Heart right ventricle (tissue), 16 donors: ENCODE measurements at regions not wholly inside any gene's neighbourhood (a gene's known extent, or its start where the extent isn't known, plus 50 kb on each side); places are given as distances from the start of the nearest gene placed in this dataset.
"Not testable (repeated sequence)": the region's sequence is repeated elsewhere in the genome, so short reads cannot be mapped to it uniquely, and the experiment has no call there.

Experiments
- ATAC-seq, 8 donors: fragments of 200-7000 bp; cut with Tn5 transposase; one replicate each; pipeline ENCODE4 v1.9.1; 2020; ENCODE audit warnings: mild to moderate bottlenecking in 8 of 8, moderate library complexity in 8 of 8, moderate number of reproducible peaks in 1 of 8
- DNase-seq, 2 donors: peaks; one replicate each; pipeline ENCODE4 v3.0.0-alpha.2; 2020
- H3K27ac ChIP-seq, 10 donors: fragments of 200-600 bp; sonication (generic) in 2 of 10; one replicate each; pipeline versions ENCODE4 v1.5.0 to v1.8.0; 2020 to 2022; ENCODE audit warnings: mild to moderate bottlenecking in 3 of 10
- H3K27me3 ChIP-seq, 7 donors: fragments of 200-600 bp; one replicate each; pipeline ENCODE4 v1.8.0; 2021 to 2022; ENCODE audit warnings: mild to moderate bottlenecking in 2 of 7
- H3K36me3 ChIP-seq, 9 donors: fragments of 200-600 bp; sonication (generic) in 1 of 9; one replicate each; pipeline versions ENCODE4 v1.5.0 to v1.8.0; 2020 to 2022; ENCODE audit warnings: mild to moderate bottlenecking in 2 of 9
- H3K4me1 ChIP-seq, 9 donors: fragments of 200-600 bp; sonication (generic) in 1 of 9; one replicate each; pipeline versions ENCODE4 v1.5.0 to v1.8.0; 2020 to 2022; ENCODE audit warnings: mild to moderate bottlenecking in 4 of 9
- H3K4me3 ChIP-seq, 10 donors: fragments of 200-600 bp; sonication (generic) in 2 of 10; one replicate each; pipeline versions ENCODE4 v1.5.0 to v1.8.0; 2020 to 2022; ENCODE audit warnings: mild to moderate bottlenecking in 7 of 10, moderate library complexity in 2 of 10
- H3K9me3 ChIP-seq, 11 donors: fragments of 200-600 bp in 10 of 11; sonication (generic) in 2 of 11; one replicate each; pipeline versions ENCODE4 v1.5.0 to v1.8.0; 2013 to 2022; ENCODE audit warnings: mild to moderate bottlenecking in 2 of 11, control low read depth in 1 of 11, moderate library complexity in 1 of 11
- CTCF ChIP-seq, 9 donors: fragments of 200-600 bp; sonication (generic) in 2 of 9; IDR thresholded peaks; one replicate each; pipeline versions ENCODE4 v1.5.0 to v1.8.0; 2021 to 2022; ENCODE audit warnings: antibody characterized with exemption in 9 of 9, mild to moderate bottlenecking in 5 of 9, moderate library complexity in 1 of 9
- WGBS, 2 donors: extraction: QIAGEN DNeasy Blood & Tissue Kit; methylation state at CpG; one replicate each; pipeline ENCODE4 v1.1.7; 2013; ENCODE audit warnings: inconsistent platforms in 1 of 2; 5-methylcytosine and 5-hydroxymethylcytosine counted together
- intact Hi-C, 10 donors: fragments of 100-400 bp; cut with DNase I; formaldehyde crosslinking; loops; one replicate each; pipeline versions ENCODE4 v1.11.1 to v1.14.2; 2022
- donor health status: Arrhythmogenic right ventricular cardiomyopathy.
- donor health status: ischemic (EF 13 %, LVEDD 7.1; RV severe dilation, severe dysfunction).
- donor health status: healthy with polysubstance abuse.
- donor health status: DM: no; HTN: yes; CAD: no.
- donor health status: DM: no; HTN: no; CAD: no.
- donor health status: ischemic (EF 25% LVEDD 6.9; RV normal size, moderate dysfunction).
- donor health status: ischemic (EF 25% LVEDD 5.7; RV mildly dilated, moderate dysfunction).
- donor health status: healthy.
- donor health status: DM: yes; HTN: yes; CAD: no.
- donor health status: Ischemic cardiomyopathy.
- donor health status: ischemic (EF 35%, LVEDD 5.7; RV mildly dilated, moderate dysfunction).
- donor health status: nonischemic (EF 11% LVEDD 7.7; RV severe dilation, severe dysfunction).
- donor health status: DM: yes; HTN: yes; CAD: no.
- donor health status: PGD.
- donor health status: ischemic (EF 29% LVEDD 5.4; RV normal size, mild dysfunction).
- donor health status: nonischemic (EF 23%, LVEDD 6.1; RV moderate dilation, normal function).

DNA sequence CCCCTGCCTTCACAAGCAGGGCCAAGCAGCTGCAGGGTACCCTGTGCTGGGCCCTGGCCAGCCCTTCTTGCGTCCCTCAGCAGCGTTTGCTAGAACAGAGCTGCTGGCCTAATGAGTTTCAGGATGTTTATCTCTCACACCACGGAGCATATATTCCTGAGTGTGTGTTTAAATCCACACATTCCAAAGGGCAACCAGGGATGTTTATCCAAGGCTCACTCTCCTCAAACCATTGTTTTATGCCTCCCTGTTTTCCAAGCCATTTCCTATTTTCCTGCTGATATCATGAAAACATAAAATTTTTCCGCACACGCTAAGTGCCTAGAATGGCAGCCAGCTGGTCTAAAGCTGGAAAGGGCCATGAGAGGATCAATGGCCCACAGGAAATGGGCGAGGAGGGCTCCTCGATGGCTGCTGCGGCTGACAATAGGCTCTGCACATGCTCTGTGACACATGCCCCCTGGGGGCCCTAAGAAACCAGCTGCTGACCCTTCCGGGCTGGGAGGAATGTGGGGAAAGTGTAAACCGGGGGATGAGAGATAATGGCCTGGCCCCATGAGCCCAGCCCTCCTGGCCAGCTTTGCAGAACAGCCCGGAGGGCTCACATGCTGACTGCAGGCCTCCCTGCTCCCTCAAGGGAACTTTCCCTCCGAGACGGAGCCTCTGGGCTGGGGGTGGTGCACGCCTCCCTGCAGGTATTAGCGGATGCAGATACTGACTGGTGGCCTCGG lies 194.0 kb downstream of the NDUFA10 start:
- no peak overlapping the region for H3K4me3 ChIP-seq
- peak in 5 of 8 donors; percentile 10 to 51 (median 41) for ATAC-seq
- TF ChIP-seq CTCF (IDR thresholded peaks at IDR 0.05) = no peak
- peaks cover 0 to 15% (median 0%) of the 10 kb centered on the region in 7 donors for H3K27me3 ChIP-seq
- no peak overlapping the region for H3K27ac ChIP-seq
- no peak for DNase-seq
- WGBS, 2 donors = 34% methylated on average over 16 of the region's 16 CpGs
- H3K36me3 ChIP-seq = no peaks in the 10 kb centered on the region
- intact Hi-C loops = no loop called here
- H3K9me3 ChIP-seq = peaks cover 0 to 2% (median 0%) of the 10 kb centered on the region in 11 donors
- H3K4me1 ChIP-seq = peaks cover 0 to 21% (median 5%) of the 10 kb centered on the region in 9 donors

GRCh38 chr2:239830121-239831000 lies 194.8 kb downstream of the NDUFA10 start:
- ATAC-seq = peak in 3 of 8 donors; percentile 30 to 67 (median 33)
- no peak for DNase-seq
- Histone ChIP-seq H3K9me3 (no peaks in the 10 kb centered on the region), H3K4me1 (peaks cover 0 to 21% (median 5%) of the 10 kb centered on the region in 9 donors), H3K27ac (no peak overlapping the region), H3K36me3 (no peaks in the 10 kb centered on the region), H3K27me3 (peaks cover 0 to 20% (median 3%) of the 10 kb centered on the region in 7 donors), H3K4me3 (no peak overlapping the region)
- WGBS, 2 donors = 73 to 78% methylated on average over 9 of the region's 9 CpGs
- no peak for TF ChIP-seq CTCF (IDR thresholded peaks at IDR 0.05)
- intact Hi-C loops = no loop called here

- WGBS, 2 donors = 62 to 74% methylated on average over 15 of the region's 15 CpGs
- DNase-seq (no peak), ATAC-seq (no peak)
- Histone ChIP-seq H3K4me1 (peaks cover 0 to 21% (median 5%) of the 10 kb centered on the region in 9 donors), H3K27me3 (peaks cover 0 to 23% (median 6%) of the 10 kb centered on the region in 7 donors), H3K36me3 (no peaks in the 10 kb centered on the region), H3K4me3 (no peak overlapping the region), H3K27ac (no peak overlapping the region), H3K9me3 (no peaks in the 10 kb centered on the region)
- intact Hi-C loops = no loop called here
- TF ChIP-seq CTCF (IDR thresholded peaks at IDR 0.05) = no peak
These were observed 195.8 kb downstream of the NDUFA10 start for GRCh38 chr2:239829326-239829725.

DNA sequence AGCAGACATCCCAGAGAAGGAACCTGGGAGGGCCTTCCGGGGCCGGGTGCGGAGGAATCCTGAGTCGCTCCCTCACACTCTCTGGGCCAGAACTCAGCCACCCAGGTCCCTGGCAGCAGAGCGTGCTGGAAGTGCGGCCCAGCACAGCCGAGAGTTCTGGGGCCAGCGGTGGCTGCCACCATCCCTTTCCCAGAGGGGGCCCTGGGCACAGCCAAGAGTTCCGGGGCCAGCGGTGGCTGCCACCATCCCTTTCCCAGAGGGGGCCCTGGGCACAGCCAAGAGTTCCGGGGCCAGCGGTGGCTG lies 196.2 kb downstream of the NDUFA10 start:
- peaks cover 0 to 21% (median 5%) of the 10 kb centered on the region in 9 donors for H3K4me1 ChIP-seq
- not testable (repeated sequence) for DNase-seq

More for the DNA sequence above, 196.2 kb downstream of the NDUFA10 start:
- intact Hi-C loops, H3K36me3 ChIP-seq, H3K27ac ChIP-seq, ATAC-seq, H3K9me3 ChIP-seq, H3K4me3 ChIP-seq: not testable (repeated sequence)
- 85 to 87% methylated on average over 12 of the region's 12 CpGs for WGBS, 2 donors
- H3K27me3 ChIP-seq = peaks cover 0 to 23% (median 8%) of the 10 kb centered on the region in 7 donors
